GM23338 (cell line): ENCODE measurements at regions not wholly inside any gene's neighbourhood (a gene's known extent, or its start where the extent isn't known, plus 50 kb on each side); places are given as distances from the start of the nearest gene placed in this dataset.

ENCODE experiments used
- ATAC-seq: fragments of 200-7000 bp; cut with Tn5 transposase; 3 replicates; pipeline ENCODE4 v1.9.1; 2020
- DNase-seq: peaks from one replicate; pipeline ENCODE4 v3.0.0-alpha.2; 2015; ENCODE audit warnings: low spot score
- H2AFZ ChIP-seq: fragments of 200-600 bp; sonication (generic); 2 replicates; pipeline ENCODE4 v1.8.0; 2016; ENCODE audit warnings: antibody characterized with exemption, mild to moderate bottlenecking, moderate library complexity
- H3F3A ChIP-seq: fragments of 200-600 bp; sonication (generic); replicated peaks from 2 replicates; pipeline ENCODE4 v1.8.0; 2017; ENCODE audit warnings: antibody characterized with exemption, mixed run types, low read depth
- H3K27ac ChIP-seq: fragments of 200-600 bp; sonication (generic); 2 replicates; pipeline ENCODE4 v1.6.1; 2016; ENCODE audit warnings: low read depth
- H3K27me3 ChIP-seq: fragments of 200-600 bp; sonication (generic); 2 replicates; pipeline ENCODE4 v1.8.0; 2016; ENCODE audit warnings: mild to moderate bottlenecking, mixed run types, moderate library complexity; ENCODE audit not compliant: insufficient read depth
- H3K36me3 ChIP-seq: fragments of 200-600 bp; sonication (generic); 2 replicates; pipeline ENCODE4 v1.8.0; 2016; ENCODE audit warnings: mild to moderate bottlenecking; ENCODE audit not compliant: insufficient read depth
- H3K4me1 ChIP-seq: fragments of 200-600 bp; sonication (generic); 2 replicates; pipeline ENCODE4 v1.8.0; 2016; ENCODE audit warnings: mild to moderate bottlenecking, moderate library complexity; ENCODE audit not compliant: insufficient read depth
- H3K4me2 ChIP-seq: fragments of 200-600 bp; sonication (generic); 2 replicates; pipeline ENCODE4 v1.7.1; 2017; ENCODE audit warnings: mixed run types
- H3K4me3 ChIP-seq: fragments of 200-600 bp; sonication (generic); 2 replicates; pipeline ENCODE4 v1.6.1; 2016; ENCODE audit warnings: mixed run types
- H3K79me2 ChIP-seq: fragments of 200-600 bp; sonication (generic); replicated peaks from 2 replicates; pipeline ENCODE4 v1.8.0; 2017; ENCODE audit warnings: mild to moderate bottlenecking; ENCODE audit not compliant: insufficient read depth
- H3K9me2 ChIP-seq: fragments of 200-600 bp; sonication (generic); 2 replicates; pipeline ENCODE4 v1.8.0; 2017; ENCODE audit not compliant: insufficient read depth
- H4K20me1 ChIP-seq: fragments of 200-600 bp; sonication (generic); replicated peaks from 2 replicates; pipeline ENCODE4 v1.8.0; 2017; ENCODE audit warnings: mild to moderate bottlenecking; ENCODE audit not compliant: insufficient read depth
- H3K27ac Mint-ChIP-seq: 2 replicates; pipeline ENCODE4 v1.8.0; 2020; ENCODE audit warnings: inconsistent platforms, mild to moderate bottlenecking, moderate library complexity, mixed read lengths
- H3K27me3 Mint-ChIP-seq: 3 replicates; pipeline ENCODE4 v1.8.0; 2022; ENCODE audit warnings: low read depth, mild to moderate bottlenecking, moderate library complexity, mixed read lengths, inconsistent platforms; ENCODE audit not compliant: insufficient read depth, poor library complexity
- H3K36me3 Mint-ChIP-seq: 3 replicates; pipeline ENCODE4 v1.8.0; 2021; ENCODE audit warnings: low read depth, mild to moderate bottlenecking, inconsistent platforms, moderate library complexity, mixed read lengths
- H3K4me1 Mint-ChIP-seq: 3 replicates; pipeline ENCODE4 v1.8.0; 2020; ENCODE audit warnings: mild to moderate bottlenecking, inconsistent platforms, mixed read lengths
- H3K4me3 Mint-ChIP-seq: 3 replicates; pipeline ENCODE4 v1.8.0; 2021; ENCODE audit warnings: moderate library complexity, mild to moderate bottlenecking, inconsistent platforms, mixed read lengths
- H3K9me3 Mint-ChIP-seq: 3 replicates; pipeline ENCODE4 v1.8.0; 2020; ENCODE audit warnings: moderate library complexity, mild to moderate bottlenecking, inconsistent platforms, mixed read lengths
- ZNF331 ChIP-seq: fragments of 250-450 bp; sonication (Bioruptor Pico); IDR thresholded peaks from 2 replicates; pipeline ENCODE4 v1.5.0; 2020; ENCODE audit warnings: low read depth, mild to moderate bottlenecking, moderate library complexity
- TF ChIP-seq, protein P1 (sequence below): fragments of 250-450 bp; sonication (Bioruptor Pico); IDR thresholded peaks from 2 replicates; pipeline ENCODE4 v1.5.0; 2020; ENCODE audit warnings: mild to moderate bottlenecking, moderate library complexity
- TF ChIP-seq, protein P2 (sequence below): IDR thresholded peaks from 2 replicates; pipeline ENCODE4 v1.6.1; 2016; ENCODE audit warnings: antibody characterized with exemption
- TF ChIP-seq, protein P3 (sequence below), 2 experiments: fragments of 200-600 bp in 1 of 2; sonication (generic) in 1 of 2; conservative IDR thresholded peaks; 2 replicates each; pipeline versions ENCODE4 v1.5.1 to v1.6.1; 2016 to 2017; ENCODE audit warnings: antibody characterized with exemption in 2 of 2, low read depth in 2 of 2, mild to moderate bottlenecking in 2 of 2, moderate library complexity in 1 of 2

DNA sequence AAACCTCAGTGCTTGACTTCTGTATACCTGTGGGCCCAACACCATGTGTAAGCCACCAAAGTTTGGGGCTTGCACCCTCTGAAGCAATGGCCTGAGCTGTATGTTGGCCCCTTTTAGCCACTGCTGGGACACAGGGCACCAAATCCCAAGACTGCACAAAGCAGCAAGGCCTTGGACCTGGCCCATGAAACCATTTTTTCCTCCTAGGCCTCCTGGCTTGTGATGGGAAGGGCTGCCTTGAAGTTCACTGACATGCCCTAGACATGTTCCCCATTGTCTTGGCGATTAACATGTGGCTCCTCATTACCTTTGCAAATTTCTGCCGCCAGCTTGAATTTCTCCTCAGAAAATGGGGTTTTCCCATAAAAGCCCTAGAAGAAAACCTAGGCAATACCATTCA lies 345.5 kb downstream of the MLLT3 start (continued):
- TF ChIP-seq, protein P1, sequence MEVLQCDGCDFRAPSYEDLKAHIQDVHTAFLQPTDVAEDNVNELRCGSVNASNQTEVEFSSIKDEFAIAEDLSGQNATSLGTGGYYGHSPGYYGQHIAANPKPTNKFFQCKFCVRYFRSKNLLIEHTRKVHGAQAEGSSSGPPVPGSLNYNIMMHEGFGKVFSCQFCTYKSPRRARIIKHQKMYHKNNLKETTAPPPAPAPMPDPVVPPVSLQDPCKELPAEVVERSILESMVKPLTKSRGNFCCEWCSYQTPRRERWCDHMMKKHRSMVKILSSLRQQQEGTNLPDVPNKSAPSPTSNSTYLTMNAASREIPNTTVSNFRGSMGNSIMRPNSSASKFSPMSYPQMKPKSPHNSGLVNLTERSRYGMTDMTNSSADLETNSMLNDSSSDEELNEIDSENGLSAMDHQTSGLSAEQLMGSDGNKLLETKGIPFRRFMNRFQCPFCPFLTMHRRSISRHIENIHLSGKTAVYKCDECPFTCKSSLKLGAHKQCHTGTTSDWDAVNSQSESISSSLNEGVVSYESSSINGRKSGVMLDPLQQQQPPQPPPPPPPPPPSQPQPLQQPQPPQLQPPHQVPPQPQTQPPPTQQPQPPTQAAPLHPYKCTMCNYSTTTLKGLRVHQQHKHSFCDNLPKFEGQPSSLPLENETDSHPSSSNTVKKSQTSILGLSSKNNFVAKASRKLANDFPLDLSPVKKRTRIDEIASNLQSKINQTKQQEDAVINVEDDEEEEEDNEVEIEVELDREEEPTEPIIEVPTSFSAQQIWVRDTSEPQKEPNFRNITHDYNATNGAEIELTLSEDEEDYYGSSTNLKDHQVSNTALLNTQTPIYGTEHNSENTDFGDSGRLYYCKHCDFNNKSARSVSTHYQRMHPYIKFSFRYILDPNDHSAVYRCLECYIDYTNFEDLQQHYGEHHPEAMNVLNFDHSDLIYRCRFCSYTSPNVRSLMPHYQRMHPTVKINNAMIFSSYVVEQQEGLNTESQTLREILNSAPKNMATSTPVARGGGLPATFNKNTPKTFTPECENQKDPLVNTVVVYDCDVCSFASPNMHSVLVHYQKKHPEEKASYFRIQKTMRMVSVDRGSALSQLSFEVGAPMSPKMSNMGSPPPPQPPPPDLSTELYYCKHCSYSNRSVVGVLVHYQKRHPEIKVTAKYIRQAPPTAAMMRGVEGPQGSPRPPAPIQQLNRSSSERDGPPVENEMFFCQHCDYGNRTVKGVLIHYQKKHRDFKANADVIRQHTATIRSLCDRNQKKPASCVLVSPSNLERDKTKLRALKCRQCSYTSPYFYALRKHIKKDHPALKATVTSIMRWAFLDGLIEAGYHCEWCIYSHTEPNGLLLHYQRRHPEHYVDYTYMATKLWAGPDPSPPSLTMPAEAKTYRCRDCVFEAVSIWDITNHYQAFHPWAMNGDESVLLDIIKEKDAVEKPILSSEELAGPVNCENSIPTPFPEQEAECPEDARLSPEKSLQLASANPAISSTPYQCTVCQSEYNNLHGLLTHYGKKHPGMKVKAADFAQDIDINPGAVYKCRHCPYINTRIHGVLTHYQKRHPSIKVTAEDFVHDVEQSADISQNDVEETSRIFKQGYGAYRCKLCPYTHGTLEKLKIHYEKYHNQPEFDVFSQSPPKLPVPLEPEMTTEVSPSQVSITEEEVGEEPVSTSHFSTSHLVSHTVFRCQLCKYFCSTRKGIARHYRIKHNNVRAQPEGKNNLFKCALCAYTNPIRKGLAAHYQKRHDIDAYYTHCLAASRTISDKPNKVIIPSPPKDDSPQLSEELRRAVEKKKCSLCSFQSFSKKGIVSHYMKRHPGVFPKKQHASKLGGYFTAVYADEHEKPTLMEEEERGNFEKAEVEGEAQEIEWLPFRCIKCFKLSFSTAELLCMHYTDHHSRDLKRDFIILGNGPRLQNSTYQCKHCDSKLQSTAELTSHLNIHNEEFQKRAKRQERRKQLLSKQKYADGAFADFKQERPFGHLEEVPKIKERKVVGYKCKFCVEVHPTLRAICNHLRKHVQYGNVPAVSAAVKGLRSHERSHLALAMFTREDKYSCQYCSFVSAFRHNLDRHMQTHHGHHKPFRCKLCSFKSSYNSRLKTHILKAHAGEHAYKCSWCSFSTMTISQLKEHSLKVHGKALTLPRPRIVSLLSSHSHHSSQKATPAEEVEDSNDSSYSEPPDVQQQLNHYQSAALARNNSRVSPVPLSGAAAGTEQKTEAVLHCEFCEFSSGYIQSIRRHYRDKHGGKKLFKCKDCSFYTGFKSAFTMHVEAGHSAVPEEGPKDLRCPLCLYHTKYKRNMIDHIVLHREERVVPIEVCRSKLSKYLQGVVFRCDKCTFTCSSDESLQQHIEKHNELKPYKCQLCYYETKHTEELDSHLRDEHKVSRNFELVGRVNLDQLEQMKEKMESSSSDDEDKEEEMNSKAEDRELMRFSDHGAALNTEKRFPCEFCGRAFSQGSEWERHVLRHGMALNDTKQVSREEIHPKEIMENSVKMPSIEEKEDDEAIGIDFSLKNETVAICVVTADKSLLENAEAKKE (CRISPR knock-in tag): no peak
- TF ChIP-seq, protein P2, sequence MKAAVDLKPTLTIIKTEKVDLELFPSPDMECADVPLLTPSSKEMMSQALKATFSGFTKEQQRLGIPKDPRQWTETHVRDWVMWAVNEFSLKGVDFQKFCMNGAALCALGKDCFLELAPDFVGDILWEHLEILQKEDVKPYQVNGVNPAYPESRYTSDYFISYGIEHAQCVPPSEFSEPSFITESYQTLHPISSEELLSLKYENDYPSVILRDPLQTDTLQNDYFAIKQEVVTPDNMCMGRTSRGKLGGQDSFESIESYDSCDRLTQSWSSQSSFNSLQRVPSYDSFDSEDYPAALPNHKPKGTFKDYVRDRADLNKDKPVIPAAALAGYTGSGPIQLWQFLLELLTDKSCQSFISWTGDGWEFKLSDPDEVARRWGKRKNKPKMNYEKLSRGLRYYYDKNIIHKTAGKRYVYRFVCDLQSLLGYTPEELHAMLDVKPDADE: no peak

DNA sequence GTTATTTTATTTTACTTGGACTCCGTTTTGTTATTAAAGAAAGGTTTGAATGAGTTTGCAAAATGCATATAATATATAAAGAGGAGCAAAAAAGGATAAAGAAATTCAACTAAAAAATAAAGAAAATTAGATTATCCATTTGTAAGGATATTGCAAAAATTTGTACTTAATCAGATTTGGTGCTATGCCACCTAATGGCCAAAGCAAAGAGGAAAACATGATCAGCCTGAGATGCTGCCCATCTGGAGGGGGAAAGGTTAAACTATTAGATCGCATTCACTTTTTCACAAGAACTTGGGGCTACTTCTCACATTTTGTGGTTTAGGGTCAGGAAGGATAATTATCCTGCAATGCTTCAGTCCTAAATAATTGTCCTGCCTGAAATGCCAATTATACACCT lies 350.6 kb downstream of the MLLT3 start:
- H3K27ac Mint-ChIP-seq: no peak overlapping the region
- peaks cover 34% of the 10 kb centered on the region for H3K9me3 Mint-ChIP-seq
- TF ChIP-seq ZNF331 (CRISPR knock-in tag): no peak
- TF ChIP-seq, protein P3, sequence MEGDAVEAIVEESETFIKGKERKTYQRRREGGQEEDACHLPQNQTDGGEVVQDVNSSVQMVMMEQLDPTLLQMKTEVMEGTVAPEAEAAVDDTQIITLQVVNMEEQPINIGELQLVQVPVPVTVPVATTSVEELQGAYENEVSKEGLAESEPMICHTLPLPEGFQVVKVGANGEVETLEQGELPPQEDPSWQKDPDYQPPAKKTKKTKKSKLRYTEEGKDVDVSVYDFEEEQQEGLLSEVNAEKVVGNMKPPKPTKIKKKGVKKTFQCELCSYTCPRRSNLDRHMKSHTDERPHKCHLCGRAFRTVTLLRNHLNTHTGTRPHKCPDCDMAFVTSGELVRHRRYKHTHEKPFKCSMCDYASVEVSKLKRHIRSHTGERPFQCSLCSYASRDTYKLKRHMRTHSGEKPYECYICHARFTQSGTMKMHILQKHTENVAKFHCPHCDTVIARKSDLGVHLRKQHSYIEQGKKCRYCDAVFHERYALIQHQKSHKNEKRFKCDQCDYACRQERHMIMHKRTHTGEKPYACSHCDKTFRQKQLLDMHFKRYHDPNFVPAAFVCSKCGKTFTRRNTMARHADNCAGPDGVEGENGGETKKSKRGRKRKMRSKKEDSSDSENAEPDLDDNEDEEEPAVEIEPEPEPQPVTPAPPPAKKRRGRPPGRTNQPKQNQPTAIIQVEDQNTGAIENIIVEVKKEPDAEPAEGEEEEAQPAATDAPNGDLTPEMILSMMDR (conservative IDR thresholded peaks at IDR 0.05; ENCODE audit: low read depth in 2 of 2): peak; percentile 47
- H3K4me3 ChIP-seq: no peak overlapping the region
- no peak for DNase-seq
- H3K36me3 ChIP-seq: peaks cover 9% of the 10 kb centered on the region
- H3K79me2 ChIP-seq: no peaks in the 10 kb centered on the region
- no peak for ATAC-seq
- no peaks in the 10 kb centered on the region for H3K4me1 ChIP-seq
- H3K27me3 ChIP-seq: no peaks in the 10 kb centered on the region
- H3F3A ChIP-seq: no peaks in the 10 kb centered on the region
- H3K4me2 ChIP-seq: no peak overlapping the region
- H3K27ac ChIP-seq: no peak overlapping the region
- H3K9me2 ChIP-seq: peaks cover 11% of the 10 kb centered on the region; the same call in 1 of the 2 replicates
- H2AFZ ChIP-seq: no peak overlapping the region
- H3K4me3 Mint-ChIP-seq: no peak overlapping the region
- H3K4me1 Mint-ChIP-seq: peaks cover 7% of the 10 kb centered on the region
- no peaks in the 10 kb centered on the region for H4K20me1 ChIP-seq
- peaks cover 26% of the 10 kb centered on the region for H3K36me3 Mint-ChIP-seq
- no peaks in the 10 kb centered on the region for H3K27me3 Mint-ChIP-seq
